CD14-positive monocyte (primary cell): ENCODE measurements at regions not wholly inside any gene's neighbourhood (a gene's known extent, or its start where the extent isn't known, plus 50 kb on each side); places are given as distances from the start of the nearest gene placed in this dataset.

Experiments used
- DNase-seq, 3 donors: peaks; one replicate each; pipeline ENCODE4 v3.0.0-alpha.2; 2011 to 2022
- H2AFZ ChIP-seq: 2 replicates; pipeline ENCODE4 v1.6.0; 2012; ENCODE audit warnings: mild to moderate bottlenecking, low read depth, low read length, inconsistent platforms; ENCODE audit not compliant: insufficient read depth, poor library complexity, severe bottlenecking
- H3K27ac ChIP-seq, 2 donors: 1 replicate in 1 of 2; 2 replicates in 1 of 2; pipeline ENCODE4 v1.5.1; 2012 to 2013; ENCODE audit warnings: low read length in 2 of 2, control low read depth in 1 of 2, inconsistent platforms in 1 of 2, low read depth in 1 of 2, mild to moderate bottlenecking in 1 of 2
- H3K27me3 ChIP-seq, 2 donors: one replicate each; pipeline versions ENCODE4 v1.6.0 to v1.6.1; 2011 to 2013; ENCODE audit warnings: low read length in 2 of 2; ENCODE audit not compliant: control insufficient read depth in 2 of 2, insufficient read depth in 2 of 2
- H3K36me3 ChIP-seq, 2 donors: replicated peaks in 1 of 2; 1 replicate in 1 of 2; 2 replicates in 1 of 2; pipeline versions ENCODE4 v1.5.1 to v1.6.1; 2012 to 2013; ENCODE audit warnings: low read length in 2 of 2, control low read depth in 1 of 2, inconsistent platforms in 1 of 2, mild to moderate bottlenecking in 1 of 2; ENCODE audit not compliant: insufficient read depth in 2 of 2, control insufficient read depth in 1 of 2
- H3K4me1 ChIP-seq, 2 donors: 1 replicate in 1 of 2; 2 replicates in 1 of 2; pipeline versions ENCODE4 v1.5.1 to v1.6.1; 2012 to 2013; ENCODE audit warnings: low read length in 2 of 2, control low read depth in 1 of 2, inconsistent platforms in 1 of 2, mild to moderate bottlenecking in 1 of 2, moderate library complexity in 1 of 2; ENCODE audit not compliant: insufficient read depth in 2 of 2, control insufficient read depth in 1 of 2
- H3K4me2 ChIP-seq: replicated peaks from 2 replicates; pipeline ENCODE3; 2012; ENCODE audit warnings: low read length, moderate library complexity, mild to moderate bottlenecking; ENCODE audit not compliant: poor library complexity, severe bottlenecking; ENCODE audit errors: extremely low read depth
- H3K4me3 ChIP-seq, 3 experiments: fragments of 200-600 bp in 1 of 3; sonication (generic) in 1 of 3; replicated peaks in 1 of 3; 1 replicate in 2 of 3; 2 replicates in 1 of 3; pipeline ENCODE4 v1.5.1; 2011 to 2013; ENCODE audit warnings: low read length in 3 of 3, mild to moderate bottlenecking in 3 of 3, control low read depth in 2 of 3, low read depth in 2 of 3, inconsistent platforms in 1 of 3, moderate library complexity in 1 of 3
- H3K79me2 ChIP-seq: 2 replicates; pipeline ENCODE4 v1.6.0; 2012; ENCODE audit warnings: mild to moderate bottlenecking, control low read depth, inconsistent platforms, low read length, moderate library complexity; ENCODE audit not compliant: insufficient read depth
- H3K9ac ChIP-seq: 2 replicates; pipeline ENCODE4 v1.6.0; 2017; ENCODE audit warnings: low read length, mild to moderate bottlenecking; ENCODE audit not compliant: insufficient read depth, poor library complexity, severe bottlenecking
- H3K9me3 ChIP-seq, 2 donors: replicated peaks in 1 of 2; 1 replicate in 1 of 2; 2 replicates in 1 of 2; pipeline versions ENCODE4 v1.5.1 to v1.6.1; 2012 to 2013; ENCODE audit warnings: low read length in 2 of 2, control low read depth in 1 of 2; ENCODE audit not compliant: control insufficient read depth in 1 of 2, insufficient read depth in 1 of 2
- H4K20me1 ChIP-seq: 2 replicates; pipeline ENCODE4 v1.6.0; 2012; ENCODE audit warnings: mild to moderate bottlenecking, low read length, control low read depth, moderate library complexity; ENCODE audit not compliant: insufficient read depth
- H3K27ac Mint-ChIP-seq, 7 donors: one replicate each; pipeline ENCODE4 v1.8.0; 2020; ENCODE audit warnings: mild to moderate bottlenecking in 7 of 7, mixed read lengths in 7 of 7, moderate library complexity in 6 of 7, inconsistent platforms in 2 of 7
- H3K27me3 Mint-ChIP-seq, 3 donors: one replicate each; pipeline ENCODE4 v1.8.0; 2021 to 2022; ENCODE audit warnings: low read depth in 3 of 3, mild to moderate bottlenecking in 3 of 3, mixed read lengths in 3 of 3, moderate library complexity in 3 of 3, inconsistent platforms in 1 of 3
- H3K36me3 Mint-ChIP-seq, 2 donors: one replicate each; pipeline ENCODE4 v1.8.0; 2020; ENCODE audit warnings: mixed read lengths in 2 of 2, inconsistent platforms in 1 of 2, mild to moderate bottlenecking in 1 of 2
- H3K4me1 Mint-ChIP-seq: one replicate; pipeline ENCODE4 v1.8.0; 2020; ENCODE audit warnings: mild to moderate bottlenecking, mixed read lengths
- H3K4me3 Mint-ChIP-seq, 2 donors: one replicate each; pipeline ENCODE4 v1.8.0; 2020; ENCODE audit warnings: mild to moderate bottlenecking in 2 of 2, mixed read lengths in 2 of 2, moderate library complexity in 1 of 2
- H3K9me3 Mint-ChIP-seq, 7 donors: one replicate each; pipeline ENCODE4 v1.8.0; 2020 to 2022; ENCODE audit warnings: mixed read lengths in 7 of 7, mild to moderate bottlenecking in 6 of 7, moderate library complexity in 6 of 7, inconsistent platforms in 2 of 7
- WGBS: methylation state at CpG from one replicate; pipeline ENCODE4 v1.1.5; 2013; ENCODE audit warnings: missing lambda C conversion rate; ENCODE audit not compliant: insufficient coverage; 5-methylcytosine and 5-hydroxymethylcytosine counted together
- intact Hi-C, 2 donors: fragments of 100-400 bp; cut with micrococcal nuclease; formaldehyde crosslinking; loops; one replicate each; pipeline versions ENCODE4 v1.15.0 to v1.15.1; 2023
- TF ChIP-seq, protein P1 (sequence below): fragments of 200-600 bp; IDR thresholded peaks from one replicate; pipeline ENCODE4 v1.8.0; 2022; ENCODE audit warnings: antibody characterized with exemption, mild to moderate bottlenecking

DNA sequence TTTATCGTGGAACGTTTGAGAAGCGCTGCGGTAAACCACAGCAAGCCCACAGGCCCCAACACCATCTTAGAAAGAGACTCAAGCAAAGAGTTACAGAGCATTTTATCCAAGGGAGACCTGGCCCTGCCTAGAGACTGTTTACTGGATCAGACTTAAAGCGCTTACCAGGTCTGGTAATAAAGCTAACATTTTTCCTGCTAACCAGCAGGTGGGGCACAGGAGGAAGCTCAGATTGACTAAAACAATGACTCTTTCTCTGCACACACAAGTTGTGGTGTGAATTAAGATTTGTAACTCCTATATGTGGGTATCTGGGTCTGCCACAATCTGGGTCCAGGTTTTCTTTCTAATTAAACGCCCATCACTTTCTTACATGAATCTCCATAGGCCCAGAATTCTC lies 136.5 kb upstream of the ETS2 start:
- Histone ChIP-seq H3K9ac (no peak overlapping the region), H2AFZ (no peak overlapping the region), H3K4me2 (no peak overlapping the region), H3K27me3 (no peaks in the 10 kb centered on the region), H3K4me1 (peaks cover 16 to 26% of the 10 kb centered on the region in 2 donors), H3K9me3 (no peaks in the 10 kb centered on the region), H4K20me1 (no peaks in the 10 kb centered on the region), H3K27ac (no peak overlapping the region), H3K79me2 (no peaks in the 10 kb centered on the region), H3K36me3 (no peaks in the 10 kb centered on the region), H3K4me3 (no peak overlapping the region)
- Mint-ChIP-seq H3K27me3 (peaks cover 3 to 9% (median 7%) of the 10 kb centered on the region in 3 donors), H3K9me3 (peaks cover 0 to 2% (median 0%) of the 10 kb centered on the region in 7 donors), H3K4me1 (peaks cover 28% of the 10 kb centered on the region), H3K36me3 (no peaks in the 10 kb centered on the region), H3K4me3 (no peak overlapping the region), H3K27ac (no peak overlapping the region)
- 91% methylated on average over 4 of the region's 6 CpGs for WGBS
- peak in 1 of 3 donors; percentile 30 for DNase-seq
- TF ChIP-seq, protein P1, sequence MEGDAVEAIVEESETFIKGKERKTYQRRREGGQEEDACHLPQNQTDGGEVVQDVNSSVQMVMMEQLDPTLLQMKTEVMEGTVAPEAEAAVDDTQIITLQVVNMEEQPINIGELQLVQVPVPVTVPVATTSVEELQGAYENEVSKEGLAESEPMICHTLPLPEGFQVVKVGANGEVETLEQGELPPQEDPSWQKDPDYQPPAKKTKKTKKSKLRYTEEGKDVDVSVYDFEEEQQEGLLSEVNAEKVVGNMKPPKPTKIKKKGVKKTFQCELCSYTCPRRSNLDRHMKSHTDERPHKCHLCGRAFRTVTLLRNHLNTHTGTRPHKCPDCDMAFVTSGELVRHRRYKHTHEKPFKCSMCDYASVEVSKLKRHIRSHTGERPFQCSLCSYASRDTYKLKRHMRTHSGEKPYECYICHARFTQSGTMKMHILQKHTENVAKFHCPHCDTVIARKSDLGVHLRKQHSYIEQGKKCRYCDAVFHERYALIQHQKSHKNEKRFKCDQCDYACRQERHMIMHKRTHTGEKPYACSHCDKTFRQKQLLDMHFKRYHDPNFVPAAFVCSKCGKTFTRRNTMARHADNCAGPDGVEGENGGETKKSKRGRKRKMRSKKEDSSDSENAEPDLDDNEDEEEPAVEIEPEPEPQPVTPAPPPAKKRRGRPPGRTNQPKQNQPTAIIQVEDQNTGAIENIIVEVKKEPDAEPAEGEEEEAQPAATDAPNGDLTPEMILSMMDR = peak; percentile 63
- intact Hi-C loops = no loop called here

DNA sequence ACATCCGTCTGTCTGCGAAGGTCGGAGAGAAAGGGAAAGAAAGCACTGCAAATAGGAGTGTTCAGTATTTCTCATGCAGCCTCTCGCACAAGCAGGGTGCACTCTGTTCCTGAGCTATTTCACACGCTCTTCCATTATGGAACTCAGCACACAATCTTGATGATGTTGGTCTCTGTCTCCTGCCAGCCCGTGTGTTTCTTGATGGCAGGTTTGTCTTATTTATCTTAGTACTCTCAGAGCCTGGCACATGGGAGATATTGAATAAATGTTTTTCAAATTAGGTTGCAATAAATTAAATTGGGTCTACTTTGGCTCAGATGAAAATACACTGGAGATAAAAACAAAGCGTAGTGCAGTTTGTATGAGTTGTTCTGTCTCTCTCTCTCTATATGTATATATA lies 134.9 kb upstream of the ETS2 start:
- peaks cover 21% of the 10 kb centered on the region for H3K4me1 Mint-ChIP-seq
- intact Hi-C loops = no loop called here

More for the DNA sequence above, 134.9 kb upstream of the ETS2 start:
- peaks cover 16 to 20% of the 10 kb centered on the region in 2 donors for H3K4me1 ChIP-seq
- H3K27me3 Mint-ChIP-seq = peaks cover 5 to 11% (median 7%) of the 10 kb centered on the region in 3 donors
- 97% methylated on average over 3 of the region's 7 CpGs for WGBS
- no peaks in the 10 kb centered on the region for H3K79me2 ChIP-seq
- peaks cover 0 to 2% (median 0%) of the 10 kb centered on the region in 7 donors for H3K9me3 Mint-ChIP-seq
- no peak overlapping the region for H3K27ac Mint-ChIP-seq
- H3K27ac ChIP-seq = no peak overlapping the region
- DNase-seq = no peak
- H3K4me3 ChIP-seq = no peak overlapping the region
- no peaks in the 10 kb centered on the region for H4K20me1 ChIP-seq
- TF ChIP-seq, protein P1 = no peak
- no peak overlapping the region for H2AFZ ChIP-seq
- no peak overlapping the region for H3K4me2 ChIP-seq
- H3K36me3 ChIP-seq = no peaks in the 10 kb centered on the region
- H3K27me3 ChIP-seq = no peaks in the 10 kb centered on the region
- no peak overlapping the region for H3K4me3 Mint-ChIP-seq
- no peaks in the 10 kb centered on the region for H3K36me3 Mint-ChIP-seq
- no peaks in the 10 kb centered on the region for H3K9me3 ChIP-seq
- no peak overlapping the region for H3K9ac ChIP-seq
